Omental fat pad (tissue), 3 donors: ENCODE measurements at regions not wholly inside any gene's neighbourhood (a gene's known extent, or its start where the extent isn't known, plus 50 kb on each side); places are given as distances from the start of the nearest gene placed in this dataset.
A peak's percentile ranks its signal among the peaks of the same experiment; 100 is the strongest.

Experiments
- ATAC-seq: fragments of 150-250 bp; one replicate; pipeline ENCODE4 v1.9.1; 2016; ENCODE audit warnings: mild to moderate bottlenecking, moderate library complexity; ENCODE audit not compliant: low FRiP score
- DNase-seq: peaks from one replicate; pipeline ENCODE4 v3.0.0-alpha.2; 2019; ENCODE audit warnings: low spot score
- TF ChIP-seq, protein P1 (sequence below), 3 donors: fragments of 450-650 bp; IDR thresholded peaks; one replicate each; pipeline ENCODE4 v1.5.1; 2016 to 2017; ENCODE audit warnings: antibody characterized with exemption in 3 of 3, mild to moderate bottlenecking in 3 of 3, moderate library complexity in 2 of 3

DNA sequence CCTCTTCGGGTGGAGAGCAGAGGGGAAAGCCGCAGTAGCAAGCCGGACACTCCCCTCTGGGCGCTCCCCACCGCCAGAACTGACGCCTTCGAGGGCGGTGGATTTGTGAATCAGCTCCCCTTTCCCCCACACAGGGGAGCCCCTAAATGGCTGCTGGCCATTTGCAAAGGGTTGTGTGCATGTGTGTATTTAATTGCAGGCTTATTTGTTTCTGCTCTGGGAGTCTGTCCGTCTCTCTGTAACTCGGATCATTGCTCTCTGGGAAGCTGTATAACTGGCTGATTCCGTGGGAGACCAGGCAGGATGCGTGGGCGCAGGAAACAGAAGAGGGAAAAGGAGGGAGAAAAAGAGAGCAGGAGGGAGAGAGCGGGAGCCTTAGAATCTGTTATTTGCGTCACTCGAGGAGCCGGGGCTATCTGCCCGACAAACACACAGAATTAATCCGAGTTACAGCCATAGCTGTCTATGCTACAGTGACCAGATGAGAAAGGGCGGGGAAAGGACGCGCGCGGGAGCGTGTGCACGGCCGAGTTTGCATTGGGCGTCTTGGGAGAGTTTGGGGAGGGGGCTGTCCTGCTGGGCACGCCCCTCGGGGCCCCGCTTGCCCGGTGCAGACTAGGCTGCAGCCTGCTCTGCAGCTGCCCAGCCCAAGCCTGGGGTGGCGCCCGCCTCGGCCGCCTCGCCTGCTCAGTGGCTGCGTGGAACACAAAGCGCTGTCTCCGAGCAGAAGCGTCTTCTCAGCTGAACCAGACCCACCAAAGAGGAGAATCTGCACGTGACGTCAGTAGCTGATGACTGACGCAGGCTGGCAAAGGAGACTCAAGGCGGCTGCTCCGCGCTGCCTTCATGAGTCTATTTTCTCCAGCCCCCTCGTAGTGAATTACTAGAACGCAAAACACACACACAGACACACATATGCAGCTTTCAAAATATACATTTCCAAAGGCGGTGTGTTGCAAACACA is 105.3 kb upstream of the HSD17B12 start:
- peak; percentile 55 for ATAC-seq
- DNase-seq = no peak
- TF ChIP-seq, protein P1, sequence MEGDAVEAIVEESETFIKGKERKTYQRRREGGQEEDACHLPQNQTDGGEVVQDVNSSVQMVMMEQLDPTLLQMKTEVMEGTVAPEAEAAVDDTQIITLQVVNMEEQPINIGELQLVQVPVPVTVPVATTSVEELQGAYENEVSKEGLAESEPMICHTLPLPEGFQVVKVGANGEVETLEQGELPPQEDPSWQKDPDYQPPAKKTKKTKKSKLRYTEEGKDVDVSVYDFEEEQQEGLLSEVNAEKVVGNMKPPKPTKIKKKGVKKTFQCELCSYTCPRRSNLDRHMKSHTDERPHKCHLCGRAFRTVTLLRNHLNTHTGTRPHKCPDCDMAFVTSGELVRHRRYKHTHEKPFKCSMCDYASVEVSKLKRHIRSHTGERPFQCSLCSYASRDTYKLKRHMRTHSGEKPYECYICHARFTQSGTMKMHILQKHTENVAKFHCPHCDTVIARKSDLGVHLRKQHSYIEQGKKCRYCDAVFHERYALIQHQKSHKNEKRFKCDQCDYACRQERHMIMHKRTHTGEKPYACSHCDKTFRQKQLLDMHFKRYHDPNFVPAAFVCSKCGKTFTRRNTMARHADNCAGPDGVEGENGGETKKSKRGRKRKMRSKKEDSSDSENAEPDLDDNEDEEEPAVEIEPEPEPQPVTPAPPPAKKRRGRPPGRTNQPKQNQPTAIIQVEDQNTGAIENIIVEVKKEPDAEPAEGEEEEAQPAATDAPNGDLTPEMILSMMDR (IDR thresholded peaks at IDR 0.05) = no peak

- no peak for DNase-seq
- TF ChIP-seq, protein P1 (IDR thresholded peaks at IDR 0.05) = no peak
- ATAC-seq = no peak
These were observed 104.6 kb upstream of the HSD17B12 start for GRCh38 chr11:43575913-43576310.

DNA sequence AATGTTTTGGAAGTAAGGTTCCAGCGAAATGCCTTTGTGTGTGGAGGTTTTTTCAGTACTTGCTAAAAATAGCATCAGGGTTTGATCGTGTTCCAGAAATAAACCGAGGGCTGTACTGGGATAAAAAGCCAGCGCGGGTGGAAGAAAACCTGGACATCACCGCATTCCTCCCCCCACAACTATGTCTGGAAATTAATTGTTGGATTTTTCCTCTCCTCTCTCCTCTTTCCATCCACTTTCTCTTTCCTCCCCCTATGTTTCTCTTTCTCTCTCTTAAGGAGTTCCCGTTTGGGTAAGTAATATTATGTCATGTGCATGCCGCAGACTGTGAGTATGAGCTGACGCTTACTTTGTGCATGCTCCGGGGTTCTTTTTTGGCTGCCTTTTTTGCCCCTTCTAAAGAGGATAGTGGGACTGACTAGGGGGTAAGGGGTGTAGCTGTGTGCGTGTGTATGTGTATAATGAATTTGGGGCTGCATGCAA is 104.2 kb upstream of the HSD17B12 start:
- no peak for ATAC-seq

GRCh38 chr11:43576803-43577521 is 103.6 kb upstream of the HSD17B12 start:
- ATAC-seq (no peak), DNase-seq (no peak)
- TF ChIP-seq, protein P1 (IDR thresholded peaks at IDR 0.05) = no peak

More for the DNA sequence above, 104.2 kb upstream of the HSD17B12 start:
- TF ChIP-seq, protein P1 (IDR thresholded peaks at IDR 0.05) = no peak
- no peak for DNase-seq

DNA sequence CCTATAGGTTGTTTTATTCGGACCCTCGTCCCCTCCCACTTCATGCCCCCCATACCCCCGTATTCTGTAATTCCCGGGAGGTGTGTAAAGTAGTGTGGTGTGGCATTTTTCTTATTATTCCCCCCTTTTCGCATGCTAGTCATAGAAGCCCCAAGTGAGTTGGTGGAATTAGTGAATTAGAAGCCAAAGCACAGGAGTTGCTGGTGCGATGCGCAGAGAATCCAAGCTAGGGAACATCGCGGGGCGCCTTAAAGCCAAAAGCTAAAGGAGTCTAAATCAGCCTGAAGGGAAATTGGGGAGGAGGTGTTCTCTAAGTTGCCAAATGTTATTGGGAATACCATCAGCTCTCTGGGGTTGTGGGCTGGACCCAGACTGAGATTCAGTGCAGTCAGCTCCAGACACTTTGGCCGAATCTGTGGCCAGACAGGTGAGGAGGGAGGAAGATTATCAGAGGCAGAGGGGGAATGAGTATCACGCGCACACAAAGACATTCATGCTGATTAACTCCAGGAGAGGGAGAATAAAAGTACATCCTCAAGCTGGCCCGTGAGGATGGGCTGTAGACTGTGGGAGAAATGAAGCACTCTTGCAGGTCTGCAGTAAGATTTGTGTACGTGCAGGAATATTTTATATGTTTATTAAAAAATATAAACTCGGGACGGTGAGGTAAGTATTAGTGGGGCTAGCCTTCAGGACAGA is 102.8 kb upstream of the HSD17B12 start:
- DNase-seq (no peak), ATAC-seq (no peak)
- TF ChIP-seq, protein P1 (IDR thresholded peaks at IDR 0.05) = no peak

DNA sequence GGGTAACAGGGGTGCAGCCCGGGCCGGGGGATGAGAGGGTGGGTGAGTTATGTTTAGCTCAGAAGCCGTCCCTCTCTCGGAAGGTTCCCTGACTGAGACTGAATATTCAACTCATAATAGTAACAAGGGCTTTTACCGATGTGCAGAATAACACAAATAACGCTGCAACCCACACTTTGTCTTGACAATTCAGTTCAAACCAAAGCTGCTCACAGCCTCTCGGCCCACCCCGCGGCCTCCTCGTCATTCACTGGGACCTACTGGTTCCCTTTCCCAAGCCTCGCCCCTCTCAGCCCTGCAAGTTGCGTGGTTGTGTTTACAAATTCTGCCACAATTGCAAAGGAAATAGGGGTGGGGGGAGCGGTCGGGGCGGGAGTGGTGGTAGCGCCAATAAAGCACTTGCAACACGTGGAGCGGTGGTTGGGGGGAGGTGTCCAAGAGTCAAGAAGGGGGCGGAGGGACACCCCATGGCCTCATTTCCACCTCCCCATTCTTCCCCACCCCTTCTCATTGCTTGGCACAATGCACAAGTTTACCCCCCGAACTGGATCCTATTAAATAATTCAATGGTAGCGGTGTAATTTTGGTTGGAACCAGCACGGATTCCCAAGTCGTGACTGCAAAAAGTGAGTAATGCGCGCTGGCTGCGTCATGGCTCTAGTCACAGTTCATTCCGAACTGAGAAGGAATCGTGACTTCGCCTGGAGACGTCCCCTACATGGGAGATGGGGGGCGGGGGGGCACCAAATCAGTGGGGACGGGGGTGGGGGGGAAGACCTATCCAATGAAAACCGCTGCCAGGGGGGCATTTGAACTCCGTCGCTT is 102.0 kb upstream of the HSD17B12 start:
- ATAC-seq (no peak), DNase-seq (no peak)
- TF ChIP-seq, protein P1 (IDR thresholded peaks at IDR 0.05) = no peak
